ENCODE measurements at regions not wholly inside any gene's neighbourhood (a gene's known extent, or its start where the extent isn't known, plus 50 kb on each side); places are given as distances from the start of the nearest gene placed in this dataset.

- TF ChIP-seq POLR2A (IDR thresholded peaks at IDR 0.05; ENCODE audit: low read depth, low read length) (no peak), POLR2AphosphoS5 (IDR thresholded peaks at IDR 0.05; ENCODE audit: low read depth, low read length) (no peak), TAF1 (IDR thresholded peaks at IDR 0.05; ENCODE audit: borderline replicate concordance, low read depth, low read length) (no peak)
These were observed 95.5 kb downstream of the GATA3 start for GRCh38 chr10:8149991-8150390.
